ENCODE measurements at regions not wholly inside any gene's neighbourhood (a gene's known extent, or its start where the extent isn't known, plus 50 kb on each side); places are given as distances from the start of the nearest gene placed in this dataset.
"Not testable (repeated sequence)": the region's sequence is repeated elsewhere in the genome, so short reads cannot be mapped to it uniquely, and the experiment has no call there.

- Histone ChIP-seq H3K9ac (ENCODE audit: low read length) (no peak overlapping the region), H3K4me1 (ENCODE audit: control insufficient read depth in 1 of 2, insufficient read depth in 2 of 2, low read length in 2 of 2) (no peaks in the 10 kb centered on the region), H3K4me3 (ENCODE audit: low read depth, low read length) (no peak overlapping the region), H3K14ac (ENCODE audit: low read length) (no peak overlapping the region), H3K27me3 (ENCODE audit: insufficient read depth, low read length) (no peaks in the 10 kb centered on the region), H3K27ac (ENCODE audit: low read depth, low read length) (no peak overlapping the region), H3K79me1 (ENCODE audit: low read length) (no peaks in the 10 kb centered on the region), H2AK5ac (ENCODE audit: low read length) (no peak overlapping the region), H3K9me3 (ENCODE audit: insufficient read depth, low read depth, low read length) (no peaks in the 10 kb centered on the region), H3K18ac (ENCODE audit: low read length) (no peak overlapping the region), H2BK12ac (ENCODE audit: low read length) (no peak overlapping the region), H3K4ac (ENCODE audit: low read depth, low read length) (no peak overlapping the region), H3K36me3 (ENCODE audit: control insufficient read depth in 1 of 2, insufficient read depth in 2 of 2, low read length in 2 of 2) (no peaks in the 10 kb centered on the region), H2AFZ (ENCODE audit: insufficient read depth, low read length, poor library complexity) (no peak overlapping the region), H3K4me2 (ENCODE audit: low read length) (no peak overlapping the region), H3K23ac (ENCODE audit: low read length) (no peak overlapping the region), H2BK120ac (ENCODE audit: insufficient read depth, low read length, poor library complexity) (no peak overlapping the region), H3K79me2 (ENCODE audit: control insufficient read depth, insufficient read depth, low read length, poor library complexity) (no peaks in the 10 kb centered on the region), H4K91ac (ENCODE audit: low read depth, low read length) (no peak overlapping the region), H2BK5ac (ENCODE audit: low read depth, low read length, poor library complexity) (no peak overlapping the region), H4K8ac (ENCODE audit: low read depth, low read length) (no peak overlapping the region), H4K12ac (ENCODE audit: low read depth, low read length) (no peak overlapping the region)
- WGBS (ENCODE audit: extremely low coverage, insufficient coverage, insufficient read length), result no CpG with 5 or more reads among the region's 3 CpGs
- no peak for DNase-seq
Measured at GRCh38 chr4:158970812-158971211, 132.1 kb upstream of the RAPGEF2 start.

GRCh38 chr4:158974438-158974837 lies 128.4 kb upstream of the RAPGEF2 start:
- not testable (repeated sequence) for H3K4me1 ChIP-seq (ENCODE audit: control insufficient read depth in 1 of 2, insufficient read depth in 2 of 2, low read length in 2 of 2); H2BK120ac ChIP-seq (ENCODE audit: insufficient read depth, low read length, poor library complexity); H3K18ac ChIP-seq (ENCODE audit: low read length); H2BK12ac ChIP-seq (ENCODE audit: low read length); H3K14ac ChIP-seq (ENCODE audit: low read length); H2BK5ac ChIP-seq (ENCODE audit: low read depth, low read length, poor library complexity); H4K8ac ChIP-seq (ENCODE audit: low read depth, low read length); H3K79me1 ChIP-seq (ENCODE audit: low read length); H3K79me2 ChIP-seq (ENCODE audit: control insufficient read depth, insufficient read depth, low read length, poor library complexity); H3K27ac ChIP-seq (ENCODE audit: low read depth, low read length); H3K9ac ChIP-seq (ENCODE audit: low read length); H2AFZ ChIP-seq (ENCODE audit: insufficient read depth, low read length, poor library complexity); H2AK5ac ChIP-seq (ENCODE audit: low read length); H4K12ac ChIP-seq (ENCODE audit: low read depth, low read length); DNase-seq; H3K36me3 ChIP-seq (ENCODE audit: control insufficient read depth in 1 of 2, insufficient read depth in 2 of 2, low read length in 2 of 2); H3K4me3 ChIP-seq (ENCODE audit: low read depth, low read length); H3K9me3 ChIP-seq (ENCODE audit: insufficient read depth, low read depth, low read length); H3K27me3 ChIP-seq (ENCODE audit: insufficient read depth, low read length); H4K91ac ChIP-seq (ENCODE audit: low read depth, low read length); H3K4me2 ChIP-seq (ENCODE audit: low read length); H3K23ac ChIP-seq (ENCODE audit: low read length); H3K4ac ChIP-seq (ENCODE audit: low read depth, low read length)
- WGBS (ENCODE audit: extremely low coverage, insufficient coverage, insufficient read length), result no CpG with 5 or more reads among the region's 2 CpGs

- not testable (repeated sequence) for H3K27me3 ChIP-seq (ENCODE audit: insufficient read depth, low read length); H4K8ac ChIP-seq (ENCODE audit: low read depth, low read length); H2BK120ac ChIP-seq (ENCODE audit: insufficient read depth, low read length, poor library complexity); H3K9me3 ChIP-seq (ENCODE audit: insufficient read depth, low read depth, low read length); H3K4me1 ChIP-seq (ENCODE audit: control insufficient read depth in 1 of 2, insufficient read depth in 2 of 2, low read length in 2 of 2); H2BK12ac ChIP-seq (ENCODE audit: low read length); H3K4me2 ChIP-seq (ENCODE audit: low read length); H2AFZ ChIP-seq (ENCODE audit: insufficient read depth, low read length, poor library complexity); H3K4me3 ChIP-seq (ENCODE audit: low read depth, low read length); H4K91ac ChIP-seq (ENCODE audit: low read depth, low read length); H2BK5ac ChIP-seq (ENCODE audit: low read depth, low read length, poor library complexity); H2AK5ac ChIP-seq (ENCODE audit: low read length); H4K12ac ChIP-seq (ENCODE audit: low read depth, low read length); H3K27ac ChIP-seq (ENCODE audit: low read depth, low read length); H3K79me1 ChIP-seq (ENCODE audit: low read length); H3K14ac ChIP-seq (ENCODE audit: low read length); H3K23ac ChIP-seq (ENCODE audit: low read length); H3K18ac ChIP-seq (ENCODE audit: low read length); H3K9ac ChIP-seq (ENCODE audit: low read length); H3K36me3 ChIP-seq (ENCODE audit: control insufficient read depth in 1 of 2, insufficient read depth in 2 of 2, low read length in 2 of 2); H3K4ac ChIP-seq (ENCODE audit: low read depth, low read length); H3K79me2 ChIP-seq (ENCODE audit: control insufficient read depth, insufficient read depth, low read length, poor library complexity)
- WGBS (ENCODE audit: extremely low coverage, insufficient coverage, insufficient read length), result no CpG with 5 or more reads among the region's 5 CpGs
- DNase-seq, result peak in 1 of 2 donors; percentile 18
Measured at GRCh38 chr4:158980711-158981110, 122.2 kb upstream of the RAPGEF2 start.

- H3K14ac ChIP-seq (ENCODE audit: low read length), result no peak overlapping the region
- H4K91ac ChIP-seq (ENCODE audit: low read depth, low read length), result no peak overlapping the region
- H3K23ac ChIP-seq (ENCODE audit: low read length), result no peak overlapping the region
- H3K9me3 ChIP-seq (ENCODE audit: insufficient read depth, low read depth, low read length), result no peaks in the 10 kb centered on the region
- H3K4me3 ChIP-seq (ENCODE audit: low read depth, low read length), result no peak overlapping the region
- no peak for DNase-seq
- H3K9ac ChIP-seq (ENCODE audit: low read length), result no peak overlapping the region
- no peak overlapping the region for H2AFZ ChIP-seq (ENCODE audit: insufficient read depth, low read length, poor library complexity)
- no peak overlapping the region for H2BK12ac ChIP-seq (ENCODE audit: low read length)
- no peaks in the 10 kb centered on the region for H3K27me3 ChIP-seq (ENCODE audit: insufficient read depth, low read length)
- H3K4me2 ChIP-seq (ENCODE audit: low read length), result no peak overlapping the region
- H2AK5ac ChIP-seq (ENCODE audit: low read length), result no peak overlapping the region
- H2BK120ac ChIP-seq (ENCODE audit: insufficient read depth, low read length, poor library complexity), result no peak overlapping the region
- no peaks in the 10 kb centered on the region for H3K36me3 ChIP-seq (ENCODE audit: control insufficient read depth in 1 of 2, insufficient read depth in 2 of 2, low read length in 2 of 2)
- no peaks in the 10 kb centered on the region for H3K79me1 ChIP-seq (ENCODE audit: low read length)
- H4K12ac ChIP-seq (ENCODE audit: low read depth, low read length), result no peak overlapping the region
- no peak overlapping the region for H3K18ac ChIP-seq (ENCODE audit: low read length)
- H3K4me1 ChIP-seq (ENCODE audit: control insufficient read depth in 1 of 2, insufficient read depth in 2 of 2, low read length in 2 of 2), result no peaks in the 10 kb centered on the region
- H3K4ac ChIP-seq (ENCODE audit: low read depth, low read length), result no peak overlapping the region
- no peak overlapping the region for H4K8ac ChIP-seq (ENCODE audit: low read depth, low read length)
- no CpG with 5 or more reads among the region's 5 CpGs for WGBS (ENCODE audit: extremely low coverage, insufficient coverage, insufficient read length)
- H3K27ac ChIP-seq (ENCODE audit: low read depth, low read length), result no peak overlapping the region
- H2BK5ac ChIP-seq (ENCODE audit: low read depth, low read length, poor library complexity), result no peak overlapping the region
- no peaks in the 10 kb centered on the region for H3K79me2 ChIP-seq (ENCODE audit: control insufficient read depth, insufficient read depth, low read length, poor library complexity)
Measured at GRCh38 chr4:158991534-158992155, 111.2 kb upstream of the RAPGEF2 start.
